Retinal pigment epithelial cell (primary cell): ENCODE measurements at regions not wholly inside any gene's neighbourhood (a gene's known extent, or its start where the extent isn't known, plus 50 kb on each side); places are given as distances from the start of the nearest gene placed in this dataset.
"Not testable (repeated sequence)": the region's sequence is repeated elsewhere in the genome, so short reads cannot be mapped to it uniquely, and the experiment has no call there.

Experiments
- DNase-seq: peaks from one replicate; pipeline ENCODE4 v3.0.0-alpha.2; 2010; ENCODE audit warnings: low read depth
- H3K4me3 ChIP-seq: 2 replicates; pipeline ENCODE4 v1.5.1; 2011; ENCODE audit warnings: mild to moderate bottlenecking, low read length, control low read depth, moderate library complexity
- CTCF ChIP-seq: conservative IDR thresholded peaks from 2 replicates; pipeline ENCODE4 v1.5.1; 2011; ENCODE audit warnings: low read depth, low read length, control low read depth, inconsistent platforms

- no peak for TF ChIP-seq CTCF
Measured at GRCh38 chr14:66005900-66006434, 480.2 kb upstream of the CCDC196 start.

GRCh38 chr14:66008631-66009030, 477.5 kb upstream of the CCDC196 start:
- TF ChIP-seq CTCF, result no peak
- no peak for DNase-seq
- H3K4me3 ChIP-seq, result no peak overlapping the region

More at GRCh38 chr14:66005900-66006434, 480.2 kb upstream of the CCDC196 start:
- no peak overlapping the region for H3K4me3 ChIP-seq
- DNase-seq, result no peak

GRCh38 chr14:66009089-66009488, 477.1 kb upstream of the CCDC196 start:
- no peak overlapping the region for H3K4me3 ChIP-seq
- no peak for TF ChIP-seq CTCF
- no peak for DNase-seq

- no peak overlapping the region for H3K4me3 ChIP-seq
- no peak for DNase-seq
- no peak for TF ChIP-seq CTCF
Measured at GRCh38 chr14:66010695-66011094, 475.5 kb upstream of the CCDC196 start.

GRCh38 chr14:66011855-66012254, 474.3 kb upstream of the CCDC196 start:
- no peak for DNase-seq
- no peak for TF ChIP-seq CTCF
- H3K4me3 ChIP-seq, result no peak overlapping the region

GRCh38 chr14:66013607-66014006, 472.6 kb upstream of the CCDC196 start:
- H3K4me3 ChIP-seq, DNase-seq: not testable (repeated sequence)

- H3K4me3 ChIP-seq, result no peak overlapping the region
- no peak for DNase-seq
- no peak for TF ChIP-seq CTCF
Measured at GRCh38 chr14:66015071-66015780, 470.9 kb upstream of the CCDC196 start.

GRCh38 chr14:66017927-66018326, 468.2 kb upstream of the CCDC196 start:
- no peak overlapping the region for H3K4me3 ChIP-seq
- DNase-seq, result no peak
- no peak for TF ChIP-seq CTCF
